ENCODE measurements at regions not wholly inside any gene's neighbourhood (a gene's known extent, or its start where the extent isn't known, plus 50 kb on each side); places are given as distances from the start of the nearest gene placed in this dataset. TPM values are rescaled to one million over a fixed set of nuclear protein-coding genes. Genes with fewer than 3 reads are reported as not detected.

GRCh38 chr1:118244194-118244593 lies 59.2 kb upstream of the SPAG17 start:
- Histone ChIP-seq H3K4me3 (ENCODE audit: low read depth, low read length, poor library complexity, severe bottlenecking) (no peak overlapping the region), H3K4me1 (ENCODE audit: insufficient read depth, low read length, poor library complexity, severe bottlenecking) (no peaks in the 10 kb centered on the region), H2AFZ (ENCODE audit: low read length) (no peak overlapping the region), H3K36me3 (ENCODE audit: insufficient read depth, low read length) (no peaks in the 10 kb centered on the region), H3K79me2 (ENCODE audit: insufficient read depth, low read depth, low read length) (no peaks in the 10 kb centered on the region), H3K27ac (ENCODE audit: low read depth, low read length, poor library complexity, severe bottlenecking) (no peak overlapping the region), H3K9me3 (ENCODE audit: low read length) (no peaks in the 10 kb centered on the region), H3K4me2 (ENCODE audit: low read length) (no peak overlapping the region), H3K9me2 (ENCODE audit: insufficient read depth, low read length) (no peaks in the 10 kb centered on the region), H4K20me1 (ENCODE audit: insufficient read depth, low read length) (no peaks in the 10 kb centered on the region)
- no peak for DNase-seq (ENCODE audit: low spot score)
- no peak for TF ChIP-seq EZH2phosphoT487 (IDR thresholded peaks at IDR 0.05; ENCODE audit: borderline replicate concordance, low read depth, low read length)
- TF ChIP-seq CTCF (conservative IDR thresholded peaks at IDR 0.05; ENCODE audit: low read length), result no peak
- BruUV-seq (replicated peaks), result no TSS peak
- CTCF ChIA-PET (ENCODE audit: unreplicated experiment), result no interaction called here
- POLR2A ChIA-PET, result no interaction called here
- intact Hi-C loops (cut with micrococcal nuclease; ENCODE audit: unreplicated experiment), result no loop called here

GRCh38 chr1:118243269-118243668 lies 58.2 kb upstream of the SPAG17 start:
- intact Hi-C loops (cut with micrococcal nuclease; ENCODE audit: unreplicated experiment), result no loop called here
- no peak for DNase-seq (ENCODE audit: low spot score)
- Histone ChIP-seq H3K9me2 (ENCODE audit: insufficient read depth, low read length) (no peaks in the 10 kb centered on the region), H3K36me3 (ENCODE audit: insufficient read depth, low read length) (no peaks in the 10 kb centered on the region), H3K27ac (ENCODE audit: low read depth, low read length, poor library complexity, severe bottlenecking) (no peak overlapping the region), H2AFZ (ENCODE audit: low read length) (no peak overlapping the region), H4K20me1 (ENCODE audit: insufficient read depth, low read length) (no peaks in the 10 kb centered on the region), H3K9me3 (ENCODE audit: low read length) (no peaks in the 10 kb centered on the region), H3K4me1 (ENCODE audit: insufficient read depth, low read length, poor library complexity, severe bottlenecking) (no peaks in the 10 kb centered on the region), H3K4me2 (ENCODE audit: low read length) (no peak overlapping the region), H3K79me2 (ENCODE audit: insufficient read depth, low read depth, low read length) (no peaks in the 10 kb centered on the region), H3K4me3 (ENCODE audit: low read depth, low read length, poor library complexity, severe bottlenecking) (no peak overlapping the region)
- TF ChIP-seq EZH2phosphoT487 (IDR thresholded peaks at IDR 0.05; ENCODE audit: borderline replicate concordance, low read depth, low read length), result no peak
- TF ChIP-seq CTCF (conservative IDR thresholded peaks at IDR 0.05; ENCODE audit: low read length), result no peak
- BruUV-seq (replicated peaks), result no TSS peak
- POLR2A ChIA-PET, result interaction anchor here (0.6 kb wide), 1 partner anchor 981 kb away, joined by 3 read pairs; no protein-coding TSS in a partner anchor
- CTCF ChIA-PET (ENCODE audit: unreplicated experiment), result no interaction called here

Small RNA genes in the stretch of these regions (small RNA-seq; reads per million reads assigned to genes)
- gene RNA5SP56, result not detected

Data from OCI-LY7 (cell line).